GM12878 (cell line): ENCODE measurements at regions not wholly inside any gene's neighbourhood (a gene's known extent, or its start where the extent isn't known, plus 50 kb on each side); places are given as distances from the start of the nearest gene placed in this dataset.

Experiments
- ATAC-seq: fragments of 200-7000 bp; cut with Tn5 transposase; 3 replicates; pipeline ENCODE4 v1.9.1; 2020; ENCODE audit warnings: mild to moderate bottlenecking, moderate library complexity
- BruUV-seq: library from RNA; stranded (reverse); fragments of 400-500 nt; replicated peaks from 2 replicates; lab custom pipeline; 2021; lab: Mats Ljungman, UMichigan
- CTCF ChIA-PET: fragments of 300-600 bp; sonication (Branson Sonifier 250); formaldehyde crosslinking; extraction: SDS; loops from one replicate; lab custom pipeline; 2021; ENCODE audit warnings: inconsistent platforms; lab: Yijun Ruan, JAX
- POLR2A ChIA-PET: fragments of 350-600 bp; formaldehyde crosslinking; extraction: SDS; loops from one replicate; lab custom pipeline; 2021; ENCODE audit warnings: inconsistent platforms; lab: Charles Lee
- RAD21 ChIA-PET: fragments of 300-600 bp; sonication (Branson Sonifier 250); formaldehyde crosslinking; loops from one replicate; lab custom pipeline; 2023; ENCODE audit warnings: antibody characterized with exemption; ENCODE audit not compliant: unreplicated experiment; lab: Charles Lee
- SMC1A ChIA-PET: fragments of 300-600 bp; sonication (Branson Sonifier 250); formaldehyde crosslinking; loops from one replicate; lab custom pipeline; 2023; ENCODE audit not compliant: unreplicated experiment, uncharacterized antibody; lab: Charles Lee
- DNase-seq: peaks from one replicate; pipeline ENCODE4 v3.0.0-alpha.2; 2011; ENCODE audit warnings: low read depth, low spot score
- FAIRE-seq: peaks from 3 replicates; lab custom pipeline; 2011; peaks lifted over from hg19 to GRCh38; lab: Jason Lieb, UNC
- H2AFZ ChIP-seq: 2 replicates; pipeline ENCODE4 v1.6.0; 2011; ENCODE audit warnings: low read depth, low read length, control low read depth; ENCODE audit not compliant: control insufficient read depth
- H3K27ac ChIP-seq: 2 replicates; pipeline ENCODE4 v1.5.1; 2011; ENCODE audit warnings: control low read depth; ENCODE audit not compliant: control insufficient read depth, insufficient read depth
- H3K27me3 ChIP-seq, 2 experiments: replicated peaks in 1 of 2; 2 replicates each; pipeline versions ENCODE4 v1.6.0 to v1.6.1; 2011; ENCODE audit warnings: low read length in 1 of 2; ENCODE audit not compliant: control insufficient read depth in 2 of 2, insufficient read depth in 2 of 2
- H3K36me3 ChIP-seq, 2 experiments: 2 replicates each; pipeline ENCODE4 v1.5.1; 2011; ENCODE audit warnings: low read length in 1 of 2; ENCODE audit not compliant: control insufficient read depth in 2 of 2, insufficient read depth in 2 of 2
- H3K4me1 ChIP-seq: 2 replicates; pipeline ENCODE4 v1.6.1; 2011; ENCODE audit warnings: mild to moderate bottlenecking, low read length, moderate library complexity, mixed read lengths; ENCODE audit not compliant: control insufficient read depth, insufficient read depth
- H3K4me2 ChIP-seq: 2 replicates; pipeline ENCODE4 v1.6.0; 2011; ENCODE audit warnings: control low read depth; ENCODE audit not compliant: control insufficient read depth, insufficient read depth
- H3K4me3 ChIP-seq: fragments of 200-600 bp; sonication (generic); 2 replicates; pipeline ENCODE4 v1.5.1; 2016
- H3K79me2 ChIP-seq: 2 replicates; pipeline ENCODE4 v1.6.0; 2011; ENCODE audit warnings: low read length; ENCODE audit not compliant: control insufficient read depth, insufficient read depth
- H3K9ac ChIP-seq: 2 replicates; pipeline ENCODE4 v1.8.0; 2011; ENCODE audit warnings: low read length, control low read depth, mixed read lengths; ENCODE audit not compliant: control insufficient read depth, insufficient read depth
- H3K9me3 ChIP-seq: replicated peaks from 3 replicates; pipeline ENCODE4 v1.5.1; 2011; ENCODE audit warnings: mild to moderate bottlenecking, low read length; ENCODE audit not compliant: control insufficient read depth, insufficient read depth
- H4K20me1 ChIP-seq: 2 replicates; pipeline ENCODE4 v1.6.0; 2011; ENCODE audit not compliant: control insufficient read depth, insufficient read depth
- ATF7 ChIP-seq: fragments of 450-650 bp; IDR thresholded peaks from 2 replicates; pipeline ENCODE4 v1.6.1; 2016; ENCODE audit warnings: low read depth, mild to moderate bottlenecking
- CBX5 ChIP-seq: sonication (generic); IDR thresholded peaks from 2 replicates; pipeline ENCODE4 v1.6.1; 2016; ENCODE audit warnings: low read depth, moderate library complexity, mild to moderate bottlenecking, inconsistent platforms
- FOXK2 ChIP-seq: fragments of 450-650 bp; IDR thresholded peaks from 2 replicates; pipeline ENCODE4 v1.6.1; 2017; ENCODE audit warnings: mild to moderate bottlenecking, moderate library complexity
- MEF2B ChIP-seq: fragments of 450-650 bp; IDR thresholded peaks from 2 replicates; pipeline ENCODE4 v1.6.1; 2018; ENCODE audit warnings: mild to moderate bottlenecking, moderate library complexity; ENCODE audit not compliant: partially characterized antibody, poor library complexity, severe bottlenecking
- MYC ChIP-seq: IDR thresholded peaks from 2 replicates; pipeline ENCODE4 v1.6.1; 2011; ENCODE audit warnings: mild to moderate bottlenecking, low read length, moderate library complexity, inconsistent platforms; ENCODE audit not compliant: insufficient read depth, insufficient replicate concordance, insufficient read length, severe bottlenecking
- NFXL1 ChIP-seq: fragments of 450-650 bp; IDR thresholded peaks from 2 replicates; pipeline ENCODE4 v1.6.1; 2017; ENCODE audit warnings: antibody characterized with exemption, mild to moderate bottlenecking, borderline replicate concordance
- NR2C2 ChIP-seq: IDR thresholded peaks from 2 replicates; pipeline ENCODE4 v1.6.1; 2011; ENCODE audit warnings: borderline replicate concordance, low read depth; ENCODE audit not compliant: control insufficient read depth, insufficient read length
- POLR2A ChIP-seq: IDR thresholded peaks from 2 replicates; pipeline ENCODE4 v1.6.1; 2011; ENCODE audit warnings: low read depth, mild to moderate bottlenecking, low read length
- RCOR1 ChIP-seq: conservative IDR thresholded peaks from 2 replicates; pipeline ENCODE4 v1.6.1; 2012; ENCODE audit warnings: low read depth, low read length, improper control_type of control experiment
- WRNIP1 ChIP-seq: IDR thresholded peaks from 2 replicates; pipeline ENCODE4 v1.6.1; 2011; ENCODE audit warnings: low read depth, low read length, improper control_type of control experiment, borderline replicate concordance
- ZNF592 ChIP-seq: fragments of 450-650 bp; IDR thresholded peaks from 2 replicates; pipeline ENCODE4 v1.6.1; 2017; ENCODE audit warnings: mild to moderate bottlenecking, moderate library complexity
- WGBS: methylation state at CpG from one replicate; pipeline ENCODE4 v1.1.6; 2016; ENCODE audit warnings: low lambda C conversion rate; ENCODE audit not compliant: insufficient replicate concordance, insufficient coverage; ENCODE audit errors: missing lambda C conversion rate; 5-methylcytosine and 5-hydroxymethylcytosine counted together
- in situ Hi-C: fragments of 300-500 bp; cut with MboI; formaldehyde crosslinking; loops from 9 replicates; pipeline ENCODE4 v1.14.3; 2018; ENCODE audit warnings: mixed read lengths
- intact Hi-C: fragments of 100-400 bp; cut with micrococcal nuclease; formaldehyde crosslinking; loops from one replicate; pipeline ENCODE4 v1.14.2; 2022; ENCODE audit not compliant: unreplicated experiment

DNA sequence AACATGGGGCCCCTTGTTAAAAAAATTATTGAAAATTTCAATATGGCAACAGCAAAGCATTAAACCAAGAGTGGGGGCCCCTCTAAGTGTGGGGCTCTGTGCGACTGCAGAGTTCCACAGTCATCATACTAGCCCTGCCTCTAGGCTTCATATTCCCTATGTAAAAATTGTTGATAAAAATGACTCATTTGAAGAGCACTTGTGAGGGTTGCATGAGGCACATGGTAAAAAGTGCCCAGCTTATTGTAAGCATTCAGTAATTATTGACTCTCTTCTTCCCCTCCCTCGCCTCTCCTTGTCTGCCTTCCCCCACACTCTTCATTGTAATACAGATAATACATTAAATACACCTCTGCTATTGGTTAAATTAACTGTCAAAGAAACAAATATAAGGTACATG, 86.7 kb upstream of the PTBP2 start:
- Histone ChIP-seq H3K9me3 (no peaks in the 10 kb centered on the region), H2AFZ (no peak overlapping the region), H3K36me3 (no peaks in the 10 kb centered on the region), H3K4me1 (no peaks in the 10 kb centered on the region), H3K79me2 (no peaks in the 10 kb centered on the region), H3K27ac (no peak overlapping the region), H3K9ac (no peak overlapping the region), H3K4me2 (no peak overlapping the region), H3K27me3 (no peaks in the 10 kb centered on the region), H3K4me3 (no peak overlapping the region)
- in situ Hi-C loops (no loop called here), intact Hi-C loops (no loop called here)
- ATAC-seq (no peak), DNase-seq (no peak), FAIRE-seq (no peak)
- ChIA-PET CTCF (no interaction called here), RAD21 (no interaction called here), POLR2A (no interaction called here)
- BruUV-seq: no TSS peak
- no peak for TF ChIP-seq ATF7
- TF ChIP-seq RCOR1: no peak
- no peak for TF ChIP-seq NR2C2
- no peak for TF ChIP-seq MEF2B
- no peak for TF ChIP-seq NFXL1
- TF ChIP-seq, all 136 proteins: peak for 0
- SMC1A ChIA-PET: no interaction called here
- 25% methylated on average over 2 of the region's 2 CpGs for WGBS
- H4K20me1 ChIP-seq: no peaks in the 10 kb centered on the region

DNA sequence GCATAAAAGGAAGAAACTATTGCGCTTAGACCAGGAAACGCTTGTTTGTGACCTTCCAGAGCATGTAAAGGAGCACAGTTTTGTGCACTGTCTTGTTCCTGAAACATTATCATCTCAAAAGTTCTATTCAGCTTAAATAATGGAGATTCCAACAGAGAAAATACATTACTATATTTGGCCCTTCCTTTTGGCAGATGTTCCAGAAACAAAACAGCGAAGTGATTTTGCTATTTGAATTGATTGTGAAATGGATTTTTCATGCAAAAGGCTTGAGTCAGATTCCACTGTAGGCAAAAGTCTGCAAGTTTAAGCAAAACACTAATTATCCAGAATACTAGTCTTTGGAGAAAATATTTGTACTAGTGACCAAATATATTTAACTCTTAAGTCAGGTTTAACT, 80.3 kb upstream of the PTBP2 start:
- WGBS: 45% methylated on average over 3 of the region's 3 CpGs
- SMC1A ChIA-PET: no interaction called here

More for the DNA sequence above, 80.3 kb upstream of the PTBP2 start:
- RAD21 ChIA-PET: no interaction called here
- Histone ChIP-seq H3K79me2 (no peaks in the 10 kb centered on the region), H3K27me3 (no peaks in the 10 kb centered on the region), H3K9ac (no peak overlapping the region), H3K36me3 (no peaks in the 10 kb centered on the region), H4K20me1 (no peaks in the 10 kb centered on the region), H3K4me2 (no peak overlapping the region), H3K4me3 (no peak overlapping the region), H3K4me1 (no peaks in the 10 kb centered on the region), H3K9me3 (no peaks in the 10 kb centered on the region), H2AFZ (no peak overlapping the region), H3K27ac (no peak overlapping the region)
- TF ChIP-seq CBX5 (no peak), FOXK2 (no peak), ZNF592 (no peak), MYC (no peak), WRNIP1 (no peak), POLR2A (no peak)
- DNase-seq (no peak), FAIRE-seq (no peak), ATAC-seq (no peak)
- intact Hi-C loops (no loop called here), in situ Hi-C loops (no loop called here)
- CTCF ChIA-PET: no interaction called here
- no TSS peak for BruUV-seq
- POLR2A ChIA-PET: no interaction called here
